ENCODE measurements at regions not wholly inside any gene's neighbourhood (a gene's known extent, or its start where the extent isn't known, plus 50 kb on each side); places are given as distances from the start of the nearest gene placed in this dataset.

GRCh38 chr7:50155755-50156154 is 62.7 kb upstream of the ZPBP start:
- no peaks in the 10 kb centered on the region for H4K20me1 ChIP-seq (ENCODE audit: control insufficient read depth, insufficient read depth, low read depth, low read length)
- no peaks in the 10 kb centered on the region for H3K79me2 ChIP-seq (ENCODE audit: control insufficient read depth, low read length)
- H3K9me2 ChIP-seq (replicated peaks; ENCODE audit: control insufficient read depth, low read length): no peaks in the 10 kb centered on the region
- peak overlapping the region; percentile 44 for H3K4me2 ChIP-seq (ENCODE audit: low read length)
- TF ChIP-seq, protein P1, sequence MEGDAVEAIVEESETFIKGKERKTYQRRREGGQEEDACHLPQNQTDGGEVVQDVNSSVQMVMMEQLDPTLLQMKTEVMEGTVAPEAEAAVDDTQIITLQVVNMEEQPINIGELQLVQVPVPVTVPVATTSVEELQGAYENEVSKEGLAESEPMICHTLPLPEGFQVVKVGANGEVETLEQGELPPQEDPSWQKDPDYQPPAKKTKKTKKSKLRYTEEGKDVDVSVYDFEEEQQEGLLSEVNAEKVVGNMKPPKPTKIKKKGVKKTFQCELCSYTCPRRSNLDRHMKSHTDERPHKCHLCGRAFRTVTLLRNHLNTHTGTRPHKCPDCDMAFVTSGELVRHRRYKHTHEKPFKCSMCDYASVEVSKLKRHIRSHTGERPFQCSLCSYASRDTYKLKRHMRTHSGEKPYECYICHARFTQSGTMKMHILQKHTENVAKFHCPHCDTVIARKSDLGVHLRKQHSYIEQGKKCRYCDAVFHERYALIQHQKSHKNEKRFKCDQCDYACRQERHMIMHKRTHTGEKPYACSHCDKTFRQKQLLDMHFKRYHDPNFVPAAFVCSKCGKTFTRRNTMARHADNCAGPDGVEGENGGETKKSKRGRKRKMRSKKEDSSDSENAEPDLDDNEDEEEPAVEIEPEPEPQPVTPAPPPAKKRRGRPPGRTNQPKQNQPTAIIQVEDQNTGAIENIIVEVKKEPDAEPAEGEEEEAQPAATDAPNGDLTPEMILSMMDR (IDR thresholded peaks at IDR 0.05; ENCODE audit: low read depth, low read length, poor library complexity, severe bottlenecking): no peak
- no peak for TF ChIP-seq EZH2phosphoT487 (IDR thresholded peaks at IDR 0.05; ENCODE audit: borderline replicate concordance, low read length)
- H3K4me1 ChIP-seq (ENCODE audit: control insufficient read depth, low read length): peaks cover 45% of the 10 kb centered on the region
- H3K4me3 ChIP-seq (ENCODE audit: low read length): no peak overlapping the region
- H3K36me3 ChIP-seq (ENCODE audit: control insufficient read depth, low read length): no peaks in the 10 kb centered on the region; the same call in 1 of the 2 replicates
- H3K27ac ChIP-seq (ENCODE audit: low read depth, low read length): no peak overlapping the region
- no peaks in the 10 kb centered on the region for H3K9me3 ChIP-seq (ENCODE audit: control insufficient read depth, insufficient read depth, low read length)
- H3K27me3 ChIP-seq (ENCODE audit: control insufficient read depth, low read length): no peaks in the 10 kb centered on the region
- H3F3A ChIP-seq (ENCODE audit: control insufficient read depth, insufficient read depth): peaks cover 7% of the 10 kb centered on the region

DNA sequence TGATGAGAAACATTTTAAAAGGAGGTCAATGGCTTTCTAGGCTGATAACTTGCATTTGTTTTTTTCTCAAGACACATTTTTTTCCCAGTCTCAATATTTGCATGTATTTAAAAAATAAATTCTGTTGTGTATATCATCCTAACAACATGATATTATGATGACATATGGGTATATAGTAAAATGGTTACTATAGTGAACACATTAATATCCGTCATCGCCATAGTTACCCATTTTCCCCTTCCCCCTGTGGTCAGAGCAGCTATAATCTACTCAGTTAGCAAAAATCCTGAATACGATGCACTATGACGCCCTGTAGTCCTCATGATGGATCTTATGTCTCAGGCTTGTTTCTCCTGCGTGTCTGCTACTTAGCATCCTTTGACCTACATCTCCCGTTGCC is 60.9 kb upstream of the ZPBP start:
- H3K4me1 ChIP-seq (ENCODE audit: control insufficient read depth, low read length): peaks cover 63% of the 10 kb centered on the region
- H3K4me2 ChIP-seq (ENCODE audit: low read length): no peak overlapping the region
- no peak overlapping the region for H3K4me3 ChIP-seq (ENCODE audit: low read length)
- TF ChIP-seq, protein P1 (IDR thresholded peaks at IDR 0.05; ENCODE audit: low read depth, low read length, poor library complexity, severe bottlenecking): no peak
- TF ChIP-seq EZH2phosphoT487 (IDR thresholded peaks at IDR 0.05; ENCODE audit: borderline replicate concordance, low read length): no peak
- H3F3A ChIP-seq (ENCODE audit: control insufficient read depth, insufficient read depth): peaks cover 17% of the 10 kb centered on the region
- H3K9me2 ChIP-seq (replicated peaks; ENCODE audit: control insufficient read depth, low read length): no peaks in the 10 kb centered on the region
- H3K27ac ChIP-seq (ENCODE audit: low read depth, low read length): no peak overlapping the region
- no peaks in the 10 kb centered on the region for H3K9me3 ChIP-seq (ENCODE audit: control insufficient read depth, insufficient read depth, low read length)
- no peaks in the 10 kb centered on the region; the same call in 1 of the 2 replicates for H3K36me3 ChIP-seq (ENCODE audit: control insufficient read depth, low read length)
- no peaks in the 10 kb centered on the region for H4K20me1 ChIP-seq (ENCODE audit: control insufficient read depth, insufficient read depth, low read depth, low read length)
- no peaks in the 10 kb centered on the region for H3K27me3 ChIP-seq (ENCODE audit: control insufficient read depth, low read length)
- no peaks in the 10 kb centered on the region for H3K79me2 ChIP-seq (ENCODE audit: control insufficient read depth, low read length)

- TF ChIP-seq, protein P1 (IDR thresholded peaks at IDR 0.05; ENCODE audit: low read depth, low read length, poor library complexity, severe bottlenecking): no peak
- no peak for TF ChIP-seq EZH2phosphoT487 (IDR thresholded peaks at IDR 0.05; ENCODE audit: borderline replicate concordance, low read length)
- peaks cover 71% of the 10 kb centered on the region for H3K4me1 ChIP-seq (ENCODE audit: control insufficient read depth, low read length)
- H3K79me2 ChIP-seq (ENCODE audit: control insufficient read depth, low read length): no peaks in the 10 kb centered on the region
- peak overlapping the region; percentile 10 for H3K4me2 ChIP-seq (ENCODE audit: low read length)
- H3K9me3 ChIP-seq (ENCODE audit: control insufficient read depth, insufficient read depth, low read length): no peaks in the 10 kb centered on the region
- peaks cover 22% of the 10 kb centered on the region for H3F3A ChIP-seq (ENCODE audit: control insufficient read depth, insufficient read depth)
- H3K27me3 ChIP-seq (ENCODE audit: control insufficient read depth, low read length): no peaks in the 10 kb centered on the region
- no peak overlapping the region for H3K27ac ChIP-seq (ENCODE audit: low read depth, low read length)
- H4K20me1 ChIP-seq (ENCODE audit: control insufficient read depth, insufficient read depth, low read depth, low read length): no peaks in the 10 kb centered on the region
- no peaks in the 10 kb centered on the region for H3K9me2 ChIP-seq (replicated peaks; ENCODE audit: control insufficient read depth, low read length)
- no peak overlapping the region for H3K4me3 ChIP-seq (ENCODE audit: low read length)
- H3K36me3 ChIP-seq (ENCODE audit: control insufficient read depth, low read length): no peaks in the 10 kb centered on the region; the same call in 1 of the 2 replicates
Observed at GRCh38 chr7:50153148-50153547, 60.1 kb upstream of the ZPBP start.
